K562 (cell line): ENCODE measurements at regions not wholly inside any gene's neighbourhood (a gene's known extent, or its start where the extent isn't known, plus 50 kb on each side); places are given as distances from the start of the nearest gene placed in this dataset.

ENCODE experiments used
- CTCF ChIP-seq, 3 experiments: IDR thresholded peaks in 2 of 3; conservative IDR thresholded peaks in 1 of 3; 2 replicates each; pipeline ENCODE4 v1.5.1; 2011 to 2012; ENCODE audit warnings: low read length in 3 of 3, mild to moderate bottlenecking in 3 of 3, control low read depth in 2 of 3, improper control_type of control experiment in 1 of 3, inconsistent platforms in 1 of 3, low read depth in 1 of 3, mixed read lengths in 1 of 3, moderate library complexity in 1 of 3; ENCODE audit not compliant: insufficient read depth in 2 of 3
- LEF1 ChIP-seq: fragments of 450-650 bp; IDR thresholded peaks from 2 replicates; pipeline ENCODE4 v1.6.1; 2016; ENCODE audit warnings: mild to moderate bottlenecking
- POLR2A ChIP-seq: fragments of 450-650 bp; conservative IDR thresholded peaks from 2 replicates; pipeline ENCODE4 v1.6.1; 2016
- TAF9B ChIP-seq: fragments of 450-650 bp; IDR thresholded peaks from 2 replicates; pipeline ENCODE4 v1.6.1; 2018; ENCODE audit warnings: mild to moderate bottlenecking; ENCODE audit not compliant: partially characterized antibody
- ZBTB43 ChIP-seq: sonication (generic); formaldehyde crosslinking; IDR thresholded peaks from 2 replicates; pipeline ENCODE4 v1.8.0; 2023; ENCODE audit warnings: mild to moderate bottlenecking, missing genetic modification reagents
- ZNF561 ChIP-seq: fragments of 450-650 bp; formaldehyde crosslinking; conservative IDR thresholded peaks from 2 replicates; pipeline ENCODE4 v1.4.0; 2020; ENCODE audit warnings: mild to moderate bottlenecking, moderate library complexity

GRCh38 chr16:79690159-79690558, 89.6 kb upstream of the MAF start:
- TF ChIP-seq TAF9B (no peak), LEF1 (no peak), POLR2A (no peak), CTCF (IDR thresholded peaks at IDR 0.05 in 2 of 3, conservative IDR thresholded peaks at IDR 0.05 in 1 of 3; ENCODE audit: insufficient read depth in 2 of 3, low read depth in 1 of 3, low read length in 3 of 3) (no peak), ZNF561 (CRISPR knock-in tag) (no peak), ZBTB43 (CRISPR knock-in tag) (no peak)
